Osteocyte (in vitro differentiated cells): ENCODE measurements at regions not wholly inside any gene's neighbourhood (a gene's known extent, or its start where the extent isn't known, plus 50 kb on each side); places are given as distances from the start of the nearest gene placed in this dataset.

Source experiments
- DNase-seq: peaks from one replicate; pipeline ENCODE4 v3.0.0; 2021; ENCODE audit warnings: mixed read lengths; ENCODE audit not compliant: unreplicated experiment; ENCODE audit errors: extremely low spot score
- H3K27ac Mint-ChIP-seq: one replicate; pipeline ENCODE4 v1.8.0; 2021; ENCODE audit warnings: mild to moderate bottlenecking, mixed read lengths; ENCODE audit not compliant: unreplicated experiment
- H3K27me3 Mint-ChIP-seq: one replicate; pipeline ENCODE4 v1.8.0; 2021; ENCODE audit warnings: mixed read lengths; ENCODE audit not compliant: unreplicated experiment
- H3K36me3 Mint-ChIP-seq: one replicate; pipeline ENCODE4 v1.8.0; 2021; ENCODE audit warnings: mixed read lengths; ENCODE audit not compliant: unreplicated experiment
- H3K4me1 Mint-ChIP-seq: one replicate; pipeline ENCODE4 v1.8.0; 2021; ENCODE audit warnings: mixed read lengths; ENCODE audit not compliant: unreplicated experiment
- H3K4me3 Mint-ChIP-seq: one replicate; pipeline ENCODE4 v1.8.0; 2021; ENCODE audit warnings: mild to moderate bottlenecking, moderate library complexity, mixed read lengths; ENCODE audit not compliant: unreplicated experiment
- H3K9me3 Mint-ChIP-seq: one replicate; pipeline ENCODE4 v1.8.0; 2021; ENCODE audit warnings: mixed read lengths; ENCODE audit not compliant: unreplicated experiment
- TF ChIP-seq, protein P1 (sequence below): fragments of 200-600 bp; sonication (generic); IDR thresholded peaks from 2 replicates; pipeline ENCODE4 v1.5.0; 2021; ENCODE audit warnings: antibody characterized with exemption, mild to moderate bottlenecking, moderate library complexity

GRCh38 chr10:65194126-65194525, 1672.9 kb downstream of the REEP3 start:
- Mint-ChIP-seq H3K27ac (peak overlapping the region; percentile 78), H3K36me3 (no peaks in the 10 kb centered on the region), H3K9me3 (no peaks in the 10 kb centered on the region), H3K4me1 (peaks cover 66% of the 10 kb centered on the region), H3K27me3 (no peaks in the 10 kb centered on the region), H3K4me3 (no peak overlapping the region)
- TF ChIP-seq, protein P1, sequence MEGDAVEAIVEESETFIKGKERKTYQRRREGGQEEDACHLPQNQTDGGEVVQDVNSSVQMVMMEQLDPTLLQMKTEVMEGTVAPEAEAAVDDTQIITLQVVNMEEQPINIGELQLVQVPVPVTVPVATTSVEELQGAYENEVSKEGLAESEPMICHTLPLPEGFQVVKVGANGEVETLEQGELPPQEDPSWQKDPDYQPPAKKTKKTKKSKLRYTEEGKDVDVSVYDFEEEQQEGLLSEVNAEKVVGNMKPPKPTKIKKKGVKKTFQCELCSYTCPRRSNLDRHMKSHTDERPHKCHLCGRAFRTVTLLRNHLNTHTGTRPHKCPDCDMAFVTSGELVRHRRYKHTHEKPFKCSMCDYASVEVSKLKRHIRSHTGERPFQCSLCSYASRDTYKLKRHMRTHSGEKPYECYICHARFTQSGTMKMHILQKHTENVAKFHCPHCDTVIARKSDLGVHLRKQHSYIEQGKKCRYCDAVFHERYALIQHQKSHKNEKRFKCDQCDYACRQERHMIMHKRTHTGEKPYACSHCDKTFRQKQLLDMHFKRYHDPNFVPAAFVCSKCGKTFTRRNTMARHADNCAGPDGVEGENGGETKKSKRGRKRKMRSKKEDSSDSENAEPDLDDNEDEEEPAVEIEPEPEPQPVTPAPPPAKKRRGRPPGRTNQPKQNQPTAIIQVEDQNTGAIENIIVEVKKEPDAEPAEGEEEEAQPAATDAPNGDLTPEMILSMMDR = no peak
- peak; percentile 84 for DNase-seq

DNA sequence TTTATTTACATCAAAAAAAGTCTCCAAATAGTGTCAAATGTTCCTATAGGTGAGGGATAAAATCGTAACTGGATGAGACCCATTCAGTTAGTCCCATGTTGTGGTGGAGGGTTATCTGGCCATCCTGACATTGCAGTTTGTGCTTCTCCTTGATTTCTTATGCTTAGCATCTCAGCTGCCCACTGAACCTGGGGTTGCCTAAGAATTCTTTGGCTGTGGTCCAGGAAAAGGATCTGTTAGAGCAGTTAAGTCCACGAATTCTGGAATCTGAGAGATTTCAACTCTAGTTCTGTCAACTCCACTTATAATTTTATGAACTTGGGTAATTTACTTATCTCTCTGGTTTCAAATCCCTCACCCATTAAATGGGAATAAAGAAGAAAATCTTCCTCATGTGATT, 1673.4 kb downstream of the REEP3 start:
- no peaks in the 10 kb centered on the region for H3K36me3 Mint-ChIP-seq
- no peak overlapping the region for H3K4me3 Mint-ChIP-seq
- TF ChIP-seq, protein P1 = no peak
- no peak for DNase-seq
- H3K4me1 Mint-ChIP-seq = peaks cover 66% of the 10 kb centered on the region
- no peaks in the 10 kb centered on the region for H3K9me3 Mint-ChIP-seq
- peak overlapping the region; percentile 78 for H3K27ac Mint-ChIP-seq
- H3K27me3 Mint-ChIP-seq = no peaks in the 10 kb centered on the region

GRCh38 chr10:65196111-65196510, 1674.9 kb downstream of the REEP3 start:
- no peaks in the 10 kb centered on the region for H3K36me3 Mint-ChIP-seq
- no peak overlapping the region for H3K4me3 Mint-ChIP-seq
- H3K27ac Mint-ChIP-seq = no peak overlapping the region
- TF ChIP-seq, protein P1 = no peak
- no peaks in the 10 kb centered on the region for H3K27me3 Mint-ChIP-seq
- no peaks in the 10 kb centered on the region for H3K9me3 Mint-ChIP-seq
- peaks cover 66% of the 10 kb centered on the region for H3K4me1 Mint-ChIP-seq
- DNase-seq = no peak

DNA sequence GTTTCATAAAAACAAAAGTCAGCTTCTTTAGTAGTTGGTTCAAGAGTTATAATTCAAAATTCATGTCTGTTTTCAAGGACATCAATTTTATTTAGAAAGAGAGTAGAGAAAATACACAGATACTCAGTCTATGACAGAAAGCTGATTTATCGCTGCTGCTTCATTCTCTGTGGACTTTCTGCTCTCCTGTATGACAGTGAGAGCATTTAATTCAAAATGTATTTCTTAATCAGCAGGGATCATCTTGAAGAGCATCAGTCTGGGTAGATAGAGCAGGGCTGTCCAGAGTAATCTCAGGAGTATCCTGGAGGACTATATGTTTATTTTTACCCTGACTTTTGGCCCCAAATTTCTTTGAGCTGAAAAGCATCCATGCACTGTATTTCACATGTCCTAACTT, 1676.7 kb downstream of the REEP3 start:
- no peak overlapping the region for H3K27ac Mint-ChIP-seq
- H3K36me3 Mint-ChIP-seq = no peaks in the 10 kb centered on the region
- no peaks in the 10 kb centered on the region for H3K27me3 Mint-ChIP-seq
- TF ChIP-seq, protein P1 = no peak
- H3K4me3 Mint-ChIP-seq = no peak overlapping the region
- peaks cover 49% of the 10 kb centered on the region for H3K4me1 Mint-ChIP-seq
- no peaks in the 10 kb centered on the region for H3K9me3 Mint-ChIP-seq
- no peak for DNase-seq

- TF ChIP-seq, protein P1 = no peak
- no peaks in the 10 kb centered on the region for H3K9me3 Mint-ChIP-seq
- H3K4me3 Mint-ChIP-seq = no peak overlapping the region
- H3K4me1 Mint-ChIP-seq = peaks cover 22% of the 10 kb centered on the region
- no peaks in the 10 kb centered on the region for H3K36me3 Mint-ChIP-seq
- no peak for DNase-seq
- no peaks in the 10 kb centered on the region for H3K27me3 Mint-ChIP-seq
- no peak overlapping the region for H3K27ac Mint-ChIP-seq
Observed at GRCh38 chr10:65201491-65201890, 1680.3 kb downstream of the REEP3 start.
